H1 (cell line): ENCODE measurements at regions not wholly inside any gene's neighbourhood (a gene's known extent, or its start where the extent isn't known, plus 50 kb on each side); places are given as distances from the start of the nearest gene placed in this dataset.

Experiments
- CEBPB ChIP-seq: IDR thresholded peaks from 2 replicates; pipeline ENCODE4 v1.6.1; 2012; ENCODE audit warnings: low read depth, low read length
- CREB1 ChIP-seq: IDR thresholded peaks from 2 replicates; pipeline ENCODE4 v1.6.1; 2012; ENCODE audit warnings: inconsistent platforms
- EP300 ChIP-seq, 2 experiments: IDR thresholded peaks; 1 replicate in 1 of 2; 2 replicates in 1 of 2; pipeline ENCODE4 v1.6.1; 2011 to 2012; ENCODE audit warnings: low read depth in 2 of 2, low read length in 2 of 2, mild to moderate bottlenecking in 2 of 2, borderline replicate concordance in 1 of 2, inconsistent platforms in 1 of 2, moderate library complexity in 1 of 2
- EZH2 ChIP-seq: fragments of 200-600 bp; sonication (generic); IDR thresholded peaks from 2 replicates; pipeline ENCODE4 v1.7.1; 2012; ENCODE audit warnings: low read depth, mild to moderate bottlenecking, moderate library complexity, low read length, inconsistent platforms; ENCODE audit not compliant: severe bottlenecking
- HDAC2 ChIP-seq, 2 experiments: fragments of 300-600 bp in 1 of 2; sonication (generic) in 1 of 2; IDR thresholded peaks; 2 replicates each; pipeline ENCODE4 v1.6.1; 2011 to 2012; ENCODE audit warnings: low read depth in 2 of 2, low read length in 2 of 2, mild to moderate bottlenecking in 2 of 2, moderate library complexity in 2 of 2, borderline replicate concordance in 1 of 2, inconsistent platforms in 1 of 2
- KDM5A ChIP-seq: fragments of 200-600 bp; IDR thresholded peaks from 2 replicates; pipeline ENCODE4 v1.7.1; 2012; ENCODE audit warnings: mild to moderate bottlenecking, low read length, inconsistent platforms, mixed read lengths
- POLR2A ChIP-seq, 2 experiments: IDR thresholded peaks; 1 replicate in 1 of 2; 2 replicates in 1 of 2; pipeline ENCODE4 v1.6.1; 2011; ENCODE audit warnings: low read depth in 2 of 2, low read length in 2 of 2, mild to moderate bottlenecking in 2 of 2; ENCODE audit errors: control extremely low read depth in 1 of 2
- POLR2AphosphoS5 ChIP-seq: IDR thresholded peaks from 2 replicates; pipeline ENCODE4 v1.6.1; 2011; ENCODE audit warnings: low read depth, low read length
- RAD21 ChIP-seq, 2 experiments: IDR thresholded peaks in 1 of 2; conservative IDR thresholded peaks in 1 of 2; 2 replicates each; pipeline ENCODE4 v1.6.1; 2011; ENCODE audit warnings: low read depth in 2 of 2, low read length in 2 of 2, improper control_type of control experiment in 1 of 2, inconsistent platforms in 1 of 2, mild to moderate bottlenecking in 1 of 2, moderate library complexity in 1 of 2
- TCF12 ChIP-seq: IDR thresholded peaks from 2 replicates; pipeline ENCODE4 v1.6.1; 2011; ENCODE audit warnings: low read depth, mild to moderate bottlenecking, low read length
- TF ChIP-seq, protein P1 (sequence below), 3 experiments: IDR thresholded peaks; 1 replicate in 2 of 3; 2 replicates in 1 of 3; pipeline versions ENCODE4 v1.5.1 to v1.6.1; 2011; ENCODE audit warnings: low read length in 3 of 3, mild to moderate bottlenecking in 3 of 3, inconsistent platforms in 2 of 3, low read depth in 1 of 3, moderate library complexity in 1 of 3; ENCODE audit not compliant: insufficient read depth in 1 of 3; ENCODE audit errors: control extremely low read depth in 1 of 3
- TF ChIP-seq, protein P2 (sequence below): IDR thresholded peaks from 2 replicates; pipeline ENCODE4 v1.6.1; 2012; ENCODE audit warnings: inconsistent platforms
- TF ChIP-seq, protein P3 (sequence below): IDR thresholded peaks from 2 replicates; pipeline ENCODE4 v1.6.1; 2011; ENCODE audit warnings: low read depth, mild to moderate bottlenecking, low read length; ENCODE audit not compliant: insufficient read depth

DNA sequence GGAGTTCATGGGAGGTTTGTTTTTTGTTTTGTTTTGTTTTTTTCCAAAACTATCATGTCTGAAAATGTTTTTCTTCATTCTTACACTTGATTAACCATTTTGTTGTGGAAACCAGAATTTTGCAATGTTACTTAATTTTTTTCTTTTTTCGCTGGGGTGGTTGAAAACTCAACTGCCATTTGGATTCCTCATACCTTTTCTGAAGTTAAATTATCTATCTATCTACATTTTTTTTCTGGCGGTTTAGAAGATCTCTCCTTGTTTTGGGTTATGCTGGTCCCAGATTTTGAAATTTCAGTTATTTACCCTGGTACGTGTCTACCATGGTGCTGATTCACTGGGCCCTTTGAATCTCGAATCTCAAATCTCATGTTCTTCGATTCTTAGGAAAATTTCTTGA is 316.2 kb upstream of the SMARCA2 start:
- TF ChIP-seq, protein P1, sequence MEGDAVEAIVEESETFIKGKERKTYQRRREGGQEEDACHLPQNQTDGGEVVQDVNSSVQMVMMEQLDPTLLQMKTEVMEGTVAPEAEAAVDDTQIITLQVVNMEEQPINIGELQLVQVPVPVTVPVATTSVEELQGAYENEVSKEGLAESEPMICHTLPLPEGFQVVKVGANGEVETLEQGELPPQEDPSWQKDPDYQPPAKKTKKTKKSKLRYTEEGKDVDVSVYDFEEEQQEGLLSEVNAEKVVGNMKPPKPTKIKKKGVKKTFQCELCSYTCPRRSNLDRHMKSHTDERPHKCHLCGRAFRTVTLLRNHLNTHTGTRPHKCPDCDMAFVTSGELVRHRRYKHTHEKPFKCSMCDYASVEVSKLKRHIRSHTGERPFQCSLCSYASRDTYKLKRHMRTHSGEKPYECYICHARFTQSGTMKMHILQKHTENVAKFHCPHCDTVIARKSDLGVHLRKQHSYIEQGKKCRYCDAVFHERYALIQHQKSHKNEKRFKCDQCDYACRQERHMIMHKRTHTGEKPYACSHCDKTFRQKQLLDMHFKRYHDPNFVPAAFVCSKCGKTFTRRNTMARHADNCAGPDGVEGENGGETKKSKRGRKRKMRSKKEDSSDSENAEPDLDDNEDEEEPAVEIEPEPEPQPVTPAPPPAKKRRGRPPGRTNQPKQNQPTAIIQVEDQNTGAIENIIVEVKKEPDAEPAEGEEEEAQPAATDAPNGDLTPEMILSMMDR (IDR thresholded peaks at IDR 0.05; ENCODE audit: control extremely low read depth in 1 of 3, insufficient read depth in 1 of 3, low read depth in 1 of 3, low read length in 3 of 3) = no peak
- TF ChIP-seq POLR2A (IDR thresholded peaks at IDR 0.05; ENCODE audit: control extremely low read depth in 1 of 2, low read depth in 2 of 2, low read length in 2 of 2) (no peak), RAD21 (IDR thresholded peaks at IDR 0.05 in 1 of 2, conservative IDR thresholded peaks at IDR 0.05 in 1 of 2; ENCODE audit: low read depth in 2 of 2, low read length in 2 of 2) (no peak), CEBPB (no peak), POLR2AphosphoS5 (no peak), HDAC2 (IDR thresholded peaks at IDR 0.05; ENCODE audit: borderline replicate concordance in 1 of 2, low read depth in 2 of 2, low read length in 2 of 2) (no peak), KDM5A (no peak), EP300 (IDR thresholded peaks at IDR 0.05; ENCODE audit: borderline replicate concordance in 1 of 2, low read depth in 2 of 2, low read length in 2 of 2) (no peak), TCF12 (no peak), EZH2 (no peak), CREB1 (no peak)
- TF ChIP-seq, protein P2, sequence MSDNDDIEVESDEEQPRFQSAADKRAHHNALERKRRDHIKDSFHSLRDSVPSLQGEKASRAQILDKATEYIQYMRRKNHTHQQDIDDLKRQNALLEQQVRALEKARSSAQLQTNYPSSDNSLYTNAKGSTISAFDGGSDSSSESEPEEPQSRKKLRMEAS = no peak
- TF ChIP-seq, protein P3, sequence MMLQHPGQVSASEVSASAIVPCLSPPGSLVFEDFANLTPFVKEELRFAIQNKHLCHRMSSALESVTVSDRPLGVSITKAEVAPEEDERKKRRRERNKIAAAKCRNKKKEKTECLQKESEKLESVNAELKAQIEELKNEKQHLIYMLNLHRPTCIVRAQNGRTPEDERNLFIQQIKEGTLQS = no peak
